Peyer's patch (tissue), 4 donors: ENCODE measurements at regions not wholly inside any gene's neighbourhood (a gene's known extent, or its start where the extent isn't known, plus 50 kb on each side); places are given as distances from the start of the nearest gene placed in this dataset.
A peak's percentile ranks its signal among the peaks of the same experiment; 100 is the strongest.

ENCODE experiments used
- DNase-seq, 3 donors: peaks; one replicate each; pipeline ENCODE4 v3.0.0-alpha.2; 2017 to 2019
- H3K27ac ChIP-seq, 4 donors: fragments of 200-600 bp; sonication (generic); one replicate each; pipeline ENCODE4 v1.5.1; 2016 to 2019
- H3K27me3 ChIP-seq, 2 donors: fragments of 200-600 bp; sonication (generic); one replicate each; pipeline ENCODE4 v1.5.1; 2019
- H3K36me3 ChIP-seq, 3 donors: fragments of 200-600 bp; sonication (generic); one replicate each; pipeline ENCODE4 v1.5.1; 2016 to 2019
- H3K4me1 ChIP-seq, 4 donors: fragments of 200-600 bp; sonication (generic); one replicate each; pipeline ENCODE4 v1.5.1; 2016 to 2019
- H3K4me3 ChIP-seq, 4 donors: fragments of 200-600 bp; sonication (generic); 1 replicate in 3 of 4; 2 replicates in 1 of 4; pipeline ENCODE4 v1.5.1; 2016 to 2019; ENCODE audit warnings: mild to moderate bottlenecking in 1 of 4
- H3K9me3 ChIP-seq, 4 donors: fragments of 200-600 bp; sonication (generic); one replicate each; pipeline ENCODE4 v1.5.1; 2016 to 2019; ENCODE audit warnings: mild to moderate bottlenecking in 1 of 4
- CTCF ChIP-seq, 6 experiments: fragments of 450-650 bp in 4 of 6; fragments of 200-600 bp in 2 of 6; sonication (generic) in 1 of 6; IDR thresholded peaks; one replicate each; pipeline ENCODE4 v1.5.1; 2017 to 2019; ENCODE audit warnings: antibody characterized with exemption in 6 of 6, mild to moderate bottlenecking in 3 of 6, moderate library complexity in 1 of 6
- POLR2A ChIP-seq, 2 donors: fragments of 450-650 bp; IDR thresholded peaks; one replicate each; pipeline ENCODE4 v1.5.1; 2017; ENCODE audit warnings: antibody characterized with exemption in 2 of 2, mild to moderate bottlenecking in 2 of 2, moderate library complexity in 2 of 2

GRCh38 chr10:4176500-4177281, 391.7 kb upstream of the KLF6 start:
- H3K36me3 ChIP-seq = no peaks in the 10 kb centered on the region
- H3K27me3 ChIP-seq = no peaks in the 10 kb centered on the region
- TF ChIP-seq CTCF (IDR thresholded peaks at IDR 0.05) = no peak
- H3K4me1 ChIP-seq = no peaks in the 10 kb centered on the region
- no peak for DNase-seq
- H3K27ac ChIP-seq = peak overlapping the region in 2 of 4 donors; percentile 35 to 47
- H3K9me3 ChIP-seq = no peaks in the 10 kb centered on the region
- H3K4me3 ChIP-seq = no peak overlapping the region

- peak in 1 of 3 donors; percentile 59 for DNase-seq
Measured at GRCh38 chr10:4174197-4174596, 389.2 kb upstream of the KLF6 start.

GRCh38 chr10:4170633-4171314, 385.8 kb upstream of the KLF6 start:
- DNase-seq = no peak
- Histone ChIP-seq H3K36me3 (no peaks in the 10 kb centered on the region), H3K9me3 (no peaks in the 10 kb centered on the region), H3K4me1 (no peaks in the 10 kb centered on the region), H3K4me3 (no peak overlapping the region), H3K27me3 (no peaks in the 10 kb centered on the region), H3K27ac (no peak overlapping the region)
- no peak for TF ChIP-seq CTCF (IDR thresholded peaks at IDR 0.05)
- TF ChIP-seq POLR2A (IDR thresholded peaks at IDR 0.05) = no peak

More at GRCh38 chr10:4174197-4174596, 389.2 kb upstream of the KLF6 start:
- H3K36me3 ChIP-seq = no peaks in the 10 kb centered on the region
- H3K4me3 ChIP-seq = no peak overlapping the region
- H3K4me1 ChIP-seq = no peaks in the 10 kb centered on the region
- H3K9me3 ChIP-seq = no peaks in the 10 kb centered on the region
- no peak overlapping the region for H3K27ac ChIP-seq
- TF ChIP-seq POLR2A (IDR thresholded peaks at IDR 0.05) (no peak), CTCF (IDR thresholded peaks at IDR 0.05) (peak in 3 of 6 experiments; percentile 25 to 50 (median 36))
- no peaks in the 10 kb centered on the region for H3K27me3 ChIP-seq

GRCh38 chr10:4170181-4170580, 385.2 kb upstream of the KLF6 start:
- Histone ChIP-seq H3K9me3 (no peaks in the 10 kb centered on the region), H3K4me1 (no peaks in the 10 kb centered on the region), H3K27ac (no peak overlapping the region), H3K27me3 (no peaks in the 10 kb centered on the region), H3K36me3 (no peaks in the 10 kb centered on the region), H3K4me3 (no peak overlapping the region)
- DNase-seq = no peak
- TF ChIP-seq CTCF (IDR thresholded peaks at IDR 0.05) (no peak), POLR2A (IDR thresholded peaks at IDR 0.05) (no peak)

GRCh38 chr10:4169448-4169847, 384.4 kb upstream of the KLF6 start:
- no peaks in the 10 kb centered on the region for H3K4me1 ChIP-seq
- H3K36me3 ChIP-seq = no peaks in the 10 kb centered on the region
- H3K27ac ChIP-seq = no peak overlapping the region
- H3K9me3 ChIP-seq = no peaks in the 10 kb centered on the region
- DNase-seq = no peak
- H3K27me3 ChIP-seq = no peaks in the 10 kb centered on the region
- no peak overlapping the region for H3K4me3 ChIP-seq
- TF ChIP-seq CTCF (IDR thresholded peaks at IDR 0.05) (no peak), POLR2A (IDR thresholded peaks at IDR 0.05) (no peak)
